NCI-H526 (cell line): ENCODE measurements at regions not wholly inside any gene's neighbourhood (a gene's known extent, or its start where the extent isn't known, plus 50 kb on each side); places are given as distances from the start of the nearest gene placed in this dataset.
"Not testable (repeated sequence)": the region's sequence is repeated elsewhere in the genome, so short reads cannot be mapped to it uniquely, and the experiment has no call there.

Experiments used
- DNase-seq, 2 experiments: peaks; one replicate each; lab custom pipeline; 2025; lab: John Stamatoyannopoulos, UW

DNA sequence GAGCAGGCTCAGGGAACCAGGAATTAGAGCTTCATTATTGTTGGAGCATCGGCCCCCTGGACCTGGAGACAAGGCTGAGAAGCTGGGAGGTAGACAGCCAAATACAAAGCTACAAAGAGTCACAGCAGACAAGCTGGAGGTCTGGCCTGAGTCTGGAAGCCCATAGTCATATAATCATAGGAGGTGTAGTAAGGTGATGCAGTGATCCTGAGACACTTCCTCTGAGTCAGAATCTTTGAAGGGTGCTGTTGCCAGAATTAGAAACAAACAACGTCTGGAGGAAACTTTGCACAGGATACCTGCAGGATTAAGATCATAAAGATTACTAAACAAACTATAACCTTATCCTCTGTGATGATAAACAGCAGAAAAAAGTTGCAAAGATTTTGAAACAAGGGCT, 213.8 kb downstream of the DSC3 start:
- DNase-seq, result no peak

DNA sequence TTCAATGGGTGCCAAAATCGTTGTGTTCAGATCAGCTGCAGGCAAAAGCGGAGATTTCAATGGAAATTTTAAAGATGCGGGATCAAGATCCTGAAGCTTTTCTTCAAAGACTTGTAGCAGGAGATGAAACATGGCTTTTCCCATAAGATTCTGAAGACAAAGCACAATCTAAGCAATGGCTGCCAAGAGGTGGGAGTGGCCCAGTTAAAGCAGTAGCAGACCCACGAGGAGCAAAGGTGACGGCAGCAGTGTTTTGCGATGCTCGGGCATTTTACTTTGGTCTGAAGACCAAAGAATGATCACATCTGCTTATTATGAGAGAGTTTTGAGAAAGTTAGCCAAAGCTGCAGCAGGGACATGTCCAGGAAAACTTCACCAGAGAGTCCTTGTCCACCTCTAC, 222.9 kb downstream of the DSC3 start:
- no peak for DNase-seq

DNA sequence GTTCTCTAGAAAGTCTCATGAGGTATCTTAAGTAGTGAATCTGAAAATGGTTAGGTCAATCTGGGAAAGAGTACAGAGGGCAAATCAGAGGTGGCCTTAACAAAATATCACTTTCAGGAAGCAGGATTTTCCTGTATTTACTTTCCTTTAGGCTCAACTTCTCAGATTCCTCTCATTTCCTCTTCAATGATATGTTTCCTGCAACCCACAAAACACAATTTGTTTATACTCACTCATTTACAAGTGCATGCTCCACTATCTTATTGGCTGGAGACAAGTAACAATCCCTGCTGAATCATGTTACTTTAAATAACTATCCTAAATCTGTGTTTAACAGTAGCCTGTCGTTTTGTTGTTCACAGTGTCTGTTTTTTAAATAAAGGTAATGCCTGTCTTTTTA, 228.1 kb downstream of the DSC3 start:
- no peak for DNase-seq

DNA sequence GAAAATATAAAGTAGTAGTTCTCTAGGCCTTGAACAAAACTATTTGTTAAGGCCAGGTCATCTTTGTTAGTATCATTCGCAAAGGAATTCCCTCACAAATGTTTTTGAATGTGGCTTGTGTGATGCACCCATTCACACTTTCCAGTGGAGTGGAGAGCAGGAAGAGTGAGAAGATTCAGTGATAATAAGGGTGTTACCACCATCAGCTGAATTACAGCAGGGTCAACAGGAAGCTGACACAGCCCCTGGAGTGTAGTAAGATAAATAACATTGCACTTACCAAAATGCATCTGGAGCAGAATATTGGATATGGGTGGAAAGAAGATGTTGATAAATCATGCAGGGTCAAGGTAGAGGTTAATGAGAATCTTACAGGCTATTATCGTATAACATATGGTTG, 231.0 kb downstream of the DSC3 start:
- no peak for DNase-seq

DNA sequence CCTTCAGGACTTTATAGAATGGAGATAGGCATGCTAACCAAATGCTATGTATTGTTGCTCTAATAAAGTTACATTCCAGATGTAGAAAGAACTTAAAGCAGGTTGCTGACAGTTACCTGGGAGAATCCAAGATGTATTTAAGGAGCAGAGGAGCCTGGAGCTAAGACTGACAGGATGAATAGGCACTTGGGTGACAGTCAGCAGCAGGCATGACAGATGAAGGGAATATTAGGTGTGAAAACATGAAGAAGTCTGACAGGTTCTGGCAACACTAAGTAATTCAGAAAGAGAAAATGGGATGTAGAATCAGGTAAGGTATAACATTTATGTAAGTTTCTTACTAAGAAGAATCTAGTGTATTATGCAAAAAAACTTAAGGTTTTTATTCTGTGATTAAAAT, 232.0 kb downstream of the DSC3 start:
- DNase-seq, result no peak

DNA sequence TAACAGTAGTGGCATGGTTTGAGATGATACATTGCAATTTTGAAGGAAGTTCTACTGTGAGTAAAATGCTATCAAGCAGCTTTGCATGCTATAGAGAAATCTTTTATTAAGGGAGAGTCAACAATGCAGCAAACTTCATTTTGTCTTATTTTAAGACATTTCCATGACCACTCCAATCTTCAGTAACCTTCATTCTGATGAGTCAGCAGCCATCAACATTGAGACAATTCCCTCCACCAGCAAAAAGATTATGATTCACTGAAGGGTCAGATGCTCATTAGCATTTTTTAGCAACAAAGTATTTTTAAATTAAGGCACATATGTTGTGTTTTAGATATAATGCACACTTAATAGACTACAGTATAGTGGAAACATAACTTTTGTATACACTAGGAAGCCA, 235.7 kb downstream of the DSC3 start:
- no peak for DNase-seq

DNA sequence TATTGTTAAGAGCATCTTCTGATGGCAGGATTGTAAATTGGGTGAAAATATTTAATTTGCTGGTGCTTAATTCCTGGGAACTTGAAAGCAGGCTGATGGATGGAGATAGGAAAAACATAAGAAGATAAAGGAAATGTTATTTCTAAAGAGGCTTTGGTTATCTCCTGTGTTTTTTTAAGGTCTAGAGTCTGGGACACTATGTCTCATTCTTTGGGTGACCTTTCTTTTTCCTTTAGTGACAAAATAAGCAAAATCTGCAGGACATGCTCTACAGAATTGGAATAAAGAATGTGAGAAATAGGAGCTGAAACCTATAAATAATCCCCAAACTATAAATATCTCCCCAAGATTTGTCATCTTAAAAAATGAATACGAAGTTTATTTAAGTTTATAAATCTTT, 241.7 kb downstream of the DSC3 start:
- no peak for DNase-seq

DNA sequence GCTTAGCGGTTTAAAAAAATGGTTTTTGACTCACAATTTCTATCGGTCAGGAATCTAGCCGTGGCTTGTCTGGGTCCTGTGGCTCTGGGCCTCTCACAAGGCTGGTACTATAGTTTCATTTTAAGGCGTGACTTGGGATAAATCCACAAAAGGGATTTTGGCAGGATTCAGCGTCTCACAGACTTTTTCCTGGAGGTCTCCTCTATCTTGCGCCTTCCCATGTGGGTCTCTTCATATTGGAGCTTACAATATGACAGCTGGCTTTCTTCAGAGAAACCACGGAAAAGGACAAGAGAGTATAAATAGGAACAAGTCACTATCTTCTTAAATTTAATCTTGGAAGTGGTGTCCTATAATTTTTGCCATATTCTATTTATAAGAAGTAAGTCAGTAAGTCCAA, 250.5 kb downstream of the DSC3 start:
- no peak for DNase-seq

DNA sequence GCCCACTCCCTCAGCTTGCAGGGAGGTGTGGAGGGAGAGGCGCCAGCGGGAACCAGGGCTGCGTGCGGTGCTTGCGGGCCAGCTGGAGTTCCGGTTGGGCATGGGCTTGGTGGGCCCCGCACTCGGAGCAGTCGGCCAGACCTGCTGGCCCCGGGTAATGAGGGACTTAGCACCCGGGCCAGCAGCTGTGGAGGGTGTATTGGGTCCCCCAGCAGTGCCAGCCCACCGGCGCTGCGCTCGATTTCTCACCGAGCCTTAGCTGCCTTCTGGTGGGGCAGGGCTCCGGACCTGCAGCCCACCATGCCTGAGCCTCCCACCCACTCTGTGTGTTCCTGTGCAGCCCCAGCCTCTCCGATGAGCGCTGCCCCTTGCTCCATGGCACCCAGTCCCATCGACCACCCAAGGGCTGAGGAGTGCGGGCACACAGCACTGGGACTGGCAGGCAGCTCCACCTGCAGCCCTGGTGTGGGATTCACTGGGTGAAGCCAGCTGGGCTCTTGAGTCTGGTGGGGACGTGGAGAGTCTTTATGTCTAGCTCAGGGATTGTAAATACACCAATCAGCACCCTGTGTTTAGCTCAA, 254.0 kb downstream of the DSC3 start:
- DNase-seq, result not testable (repeated sequence)

DNA sequence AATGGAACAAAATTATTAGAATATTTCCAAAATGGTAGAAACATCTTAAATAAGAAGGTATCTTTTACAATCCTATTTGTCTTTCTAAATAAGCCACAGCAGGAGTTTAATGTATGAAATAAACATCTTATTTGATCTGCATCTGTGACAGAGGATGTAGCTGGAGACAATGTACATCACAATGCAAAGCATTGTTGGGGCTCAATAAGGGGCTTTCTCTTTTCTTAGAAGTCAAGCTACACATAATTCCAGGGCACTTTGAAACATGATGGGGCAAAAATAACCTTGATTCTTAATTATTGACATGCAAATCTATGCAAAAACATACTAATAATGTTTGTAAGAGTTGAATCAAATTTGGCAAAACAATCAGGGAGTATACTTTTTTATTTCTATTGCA, 255.1 kb downstream of the DSC3 start:
- no peak for DNase-seq

DNA sequence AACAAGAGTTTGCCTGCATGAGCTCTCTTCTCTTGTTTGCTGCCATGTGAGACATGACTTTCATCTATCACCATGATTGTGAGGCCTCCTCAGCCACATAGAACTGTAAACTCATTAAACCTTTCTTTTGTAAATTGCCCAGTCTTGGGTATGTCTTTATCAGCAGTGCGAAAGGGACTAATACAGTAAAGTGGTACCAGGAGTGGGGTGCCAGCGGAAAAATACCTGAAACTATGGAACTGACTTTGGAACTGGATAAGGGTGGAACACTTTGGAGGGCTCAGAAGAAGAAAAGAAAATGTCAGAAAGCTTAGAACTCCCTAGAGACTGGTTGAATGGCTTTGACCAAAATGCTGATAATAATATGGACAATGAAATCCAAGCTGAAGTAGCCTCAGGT, 260.9 kb downstream of the DSC3 start:
- DNase-seq, result no peak

DNA sequence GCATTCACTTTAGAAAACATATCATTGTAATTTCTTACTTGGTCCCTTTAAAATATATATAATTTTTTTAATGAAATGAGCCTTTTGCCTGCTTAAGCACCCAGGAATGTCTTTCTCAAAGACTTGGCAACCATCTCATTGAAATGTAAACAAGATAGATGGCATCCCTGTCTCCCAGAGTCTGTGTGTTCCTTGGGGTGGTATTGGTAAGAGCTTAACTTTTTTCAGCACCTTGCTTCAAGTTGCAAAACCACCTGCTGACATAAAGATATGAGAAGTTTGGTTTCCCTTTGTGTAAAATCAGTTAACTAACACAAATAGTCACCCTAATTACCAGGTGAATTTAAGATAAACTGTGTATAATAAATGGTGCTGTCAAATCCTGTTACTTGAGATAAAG, 266.9 kb downstream of the DSC3 start:
- no peak for DNase-seq

DNA sequence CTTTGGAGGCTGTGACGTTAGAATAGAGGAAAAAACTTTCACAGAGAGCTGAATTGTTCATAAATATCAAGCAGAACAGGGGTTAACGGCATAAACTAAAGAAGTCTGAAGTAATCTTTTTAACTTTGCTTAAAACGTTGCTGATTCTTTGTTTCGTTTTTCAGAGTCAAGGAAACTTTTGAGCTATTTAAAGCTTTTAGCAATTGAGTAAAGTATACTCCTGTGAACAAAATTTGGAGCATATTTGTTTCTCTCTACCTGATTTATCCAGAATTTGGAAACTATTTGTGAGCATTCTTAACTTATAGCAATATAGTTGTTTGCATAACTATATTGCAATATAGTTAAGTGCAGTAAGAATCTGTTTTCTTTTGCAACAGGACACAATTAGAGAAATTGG, 270.4 kb downstream of the DSC3 start:
- not testable (repeated sequence) for DNase-seq

DNA sequence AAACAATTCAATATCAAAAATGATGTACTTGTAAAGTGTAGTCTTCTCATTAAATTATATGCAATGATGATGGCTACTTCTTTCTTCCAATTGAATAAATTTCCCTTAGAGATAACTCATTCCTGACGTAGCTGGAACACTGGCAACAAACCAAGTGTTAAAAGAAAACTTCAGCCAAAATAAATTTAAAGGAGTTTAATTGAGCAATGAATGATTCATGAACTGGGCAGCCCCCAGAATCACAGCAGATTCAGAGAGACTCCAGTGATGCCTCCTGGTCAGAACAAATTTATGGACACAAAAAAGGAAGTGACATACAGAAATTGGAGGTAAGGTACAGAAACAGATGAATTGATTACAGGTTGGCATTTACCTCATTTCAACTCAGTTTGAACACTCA, 276.5 kb downstream of the DSC3 start:
- no peak for DNase-seq

DNA sequence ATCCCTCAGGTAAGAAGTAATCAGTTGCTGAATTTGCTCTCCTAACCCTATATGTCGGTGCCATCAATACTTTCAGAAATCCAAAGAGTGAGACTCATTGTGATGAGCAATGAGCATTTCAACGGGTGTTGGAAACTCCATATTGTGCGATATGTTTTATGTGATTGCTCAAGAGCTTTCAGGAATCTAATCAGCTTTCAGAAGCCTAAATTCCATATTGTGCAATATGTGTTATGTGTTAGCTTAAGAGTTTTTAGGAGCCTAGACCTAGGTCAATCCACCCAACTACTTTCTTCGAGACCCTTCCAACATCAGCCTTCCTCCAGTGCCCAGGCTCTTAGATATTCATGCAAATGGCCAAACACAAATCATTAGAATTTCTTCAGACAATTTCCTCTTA, 277.3 kb downstream of the DSC3 start:
- no peak for DNase-seq

DNA sequence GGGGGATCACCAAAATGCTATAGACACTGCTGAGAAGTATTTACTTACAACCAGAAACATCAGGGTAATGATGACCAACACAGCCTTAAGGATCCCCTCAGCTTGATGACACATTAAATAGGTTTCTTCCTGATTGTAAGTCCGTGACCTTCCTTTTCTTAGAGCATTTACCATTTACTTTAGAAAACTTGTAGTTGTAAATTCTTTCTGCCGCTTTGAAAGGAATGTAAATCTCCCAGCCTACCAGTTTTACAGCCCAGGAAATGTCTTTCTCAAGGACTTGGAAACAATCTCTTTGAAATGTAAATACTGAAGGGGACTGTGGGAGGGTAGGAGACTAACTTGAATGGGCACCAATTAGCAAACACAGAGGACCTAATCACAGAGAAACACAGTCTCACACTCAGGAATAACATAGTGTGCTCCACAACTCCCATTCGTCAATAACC, 278.6 kb downstream of the DSC3 start:
- DNase-seq, result no peak

DNA sequence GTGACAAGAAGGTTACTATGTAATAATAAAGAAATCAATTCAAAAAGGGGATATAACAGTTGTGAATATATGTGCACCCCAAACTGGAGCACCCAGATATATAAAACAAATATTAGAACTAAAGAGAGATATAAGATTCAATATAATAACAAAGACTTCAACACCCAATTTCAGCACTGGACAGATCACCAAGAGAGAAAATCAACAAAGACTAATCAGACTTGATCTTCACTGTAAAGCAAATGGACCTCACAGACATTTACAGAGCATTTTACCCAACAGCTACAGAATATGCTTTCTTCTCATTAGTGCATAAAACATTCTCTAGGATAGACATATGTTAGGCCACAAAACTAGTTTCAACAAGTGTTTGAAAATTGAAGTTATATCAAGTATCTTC, 287.7 kb downstream of the DSC3 start:
- DNase-seq, result no peak

DNA sequence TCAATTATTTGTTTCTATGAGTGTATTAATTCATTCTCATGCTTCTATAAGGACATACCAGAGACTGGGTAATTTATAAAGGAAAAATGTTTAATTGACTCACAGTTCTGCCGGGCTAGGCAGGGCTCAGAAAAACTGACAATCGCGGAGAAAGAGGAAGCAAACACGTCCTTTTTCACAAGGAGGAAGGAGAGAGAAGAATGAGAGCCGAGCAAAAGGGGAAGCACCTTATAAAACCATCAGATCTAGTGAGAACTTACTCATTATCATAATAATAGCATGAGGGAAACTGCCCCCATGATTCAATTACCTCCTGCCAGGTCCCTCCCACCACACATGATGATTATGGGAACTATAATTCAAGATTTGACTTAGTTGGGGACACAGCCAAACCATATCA, 294.0 kb downstream of the DSC3 start:
- DNase-seq, result no peak

DNA sequence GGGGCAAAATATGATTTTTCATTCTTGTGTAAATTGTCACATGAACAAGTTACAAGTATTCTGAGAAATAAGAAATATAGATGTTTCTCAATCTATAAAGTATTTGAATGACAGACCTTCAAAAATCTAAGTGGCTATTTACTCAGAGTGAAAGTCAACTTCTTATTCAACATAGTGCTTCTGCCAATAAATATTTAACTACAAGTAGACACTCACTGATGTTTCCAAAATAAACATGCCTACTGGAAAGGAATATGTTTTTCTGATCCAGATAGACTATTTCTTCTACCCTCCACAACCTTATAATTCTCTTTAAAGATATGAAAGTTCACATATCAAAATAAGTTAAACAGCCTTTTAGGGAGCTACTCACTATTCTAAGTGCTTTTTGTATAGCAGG, 296.3 kb downstream of the DSC3 start:
- DNase-seq, result no peak

DNA sequence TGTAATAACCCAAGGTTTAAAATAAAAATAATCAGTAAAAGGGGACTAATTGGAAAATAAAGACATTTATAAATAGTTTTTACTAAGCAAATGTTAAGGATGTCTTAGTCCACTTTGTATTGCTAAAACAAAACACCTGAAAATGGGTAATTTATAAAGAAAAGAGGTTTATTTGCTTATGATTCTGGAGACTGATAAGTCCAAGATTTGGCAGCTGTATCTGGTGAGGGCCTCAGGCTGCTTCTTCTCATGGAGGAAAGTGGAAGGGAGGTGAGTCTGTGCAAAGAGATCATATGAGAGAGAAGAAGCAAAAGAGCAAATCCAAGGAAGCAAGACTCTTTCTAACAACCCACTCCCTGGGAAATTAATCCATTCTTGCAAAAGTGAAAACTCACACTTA, 299.5 kb downstream of the DSC3 start:
- DNase-seq, result no peak

DNA sequence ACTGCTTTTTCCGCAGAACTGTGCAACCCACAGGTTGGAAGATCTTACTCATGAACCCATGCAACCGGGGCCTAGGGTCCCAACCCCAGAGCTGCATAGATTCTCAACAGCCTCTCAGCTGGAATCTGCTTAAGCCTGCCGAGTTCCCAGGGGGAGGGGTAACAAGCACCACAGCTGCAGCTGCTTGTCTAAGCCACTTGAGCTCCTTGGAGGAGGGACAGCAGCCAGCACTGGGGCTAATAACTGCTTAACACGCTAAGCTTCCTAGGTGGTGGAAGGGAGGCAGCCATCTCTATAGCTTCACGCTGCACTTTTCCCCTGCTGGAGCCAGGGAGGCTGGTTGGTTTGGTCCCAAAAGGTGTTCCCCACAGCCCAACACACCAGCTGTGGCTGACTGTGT, 311.6 kb downstream of the DSC3 start:
- no peak for DNase-seq

DNA sequence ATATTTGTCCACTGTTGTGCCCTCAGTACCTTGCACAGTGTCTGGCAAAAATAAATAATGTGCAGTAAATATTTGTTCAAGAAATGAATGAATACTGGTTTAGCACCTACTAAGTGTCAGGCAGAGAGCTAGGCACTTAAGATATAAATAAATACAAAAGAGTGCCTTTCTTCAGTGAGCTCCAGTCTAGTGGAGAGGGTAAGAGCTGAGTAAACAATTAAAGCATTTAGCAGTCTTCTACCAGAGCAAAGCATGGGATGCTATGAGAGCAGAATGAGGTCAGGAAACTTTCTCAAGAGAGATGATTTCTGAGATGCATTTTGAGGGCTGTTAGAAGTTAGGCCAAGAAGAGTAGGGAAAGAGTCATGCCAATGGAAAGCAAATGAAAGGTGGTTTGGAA, 314.7 kb downstream of the DSC3 start:
- no peak for DNase-seq

DNA sequence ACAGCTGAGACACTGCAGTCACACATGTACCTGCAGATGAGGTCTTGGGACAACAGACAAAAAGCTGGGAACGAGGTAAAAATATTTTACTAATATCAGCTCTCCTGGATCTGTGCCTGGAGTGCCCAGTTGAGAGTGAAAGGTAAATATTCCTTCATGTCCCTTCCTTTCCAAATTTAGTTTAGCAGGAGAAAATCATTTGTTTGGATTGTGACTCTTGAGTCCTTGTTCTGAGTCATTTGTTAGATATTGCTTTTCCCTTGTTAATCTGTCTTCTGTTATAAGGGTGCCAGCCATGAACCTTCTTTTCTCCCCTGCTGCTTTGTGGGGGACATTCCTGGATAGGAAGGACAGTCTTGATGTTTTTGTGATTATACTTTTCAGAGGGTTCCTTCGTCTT, 329.2 kb downstream of the DSC3 start:
- DNase-seq, result no peak

DNA sequence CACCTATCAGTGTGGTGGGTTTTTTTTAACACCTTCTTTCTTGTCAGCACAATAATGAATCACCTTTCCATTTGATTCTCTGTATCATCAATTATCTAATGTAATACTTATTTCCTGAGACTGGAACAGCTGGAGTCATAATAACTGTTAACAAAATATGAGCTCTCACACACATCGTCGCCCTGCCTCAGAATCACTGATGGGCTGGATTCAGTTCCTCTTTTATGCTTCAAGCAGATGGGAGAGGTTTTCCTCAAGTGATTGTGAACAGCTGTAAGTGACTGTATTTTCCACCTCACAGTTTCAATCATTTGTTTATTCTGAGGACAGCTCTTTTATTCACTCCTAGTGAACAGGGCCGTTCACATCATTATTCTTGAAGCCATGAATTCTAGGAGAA, 330.2 kb downstream of the DSC3 start:
- no peak for DNase-seq

DNA sequence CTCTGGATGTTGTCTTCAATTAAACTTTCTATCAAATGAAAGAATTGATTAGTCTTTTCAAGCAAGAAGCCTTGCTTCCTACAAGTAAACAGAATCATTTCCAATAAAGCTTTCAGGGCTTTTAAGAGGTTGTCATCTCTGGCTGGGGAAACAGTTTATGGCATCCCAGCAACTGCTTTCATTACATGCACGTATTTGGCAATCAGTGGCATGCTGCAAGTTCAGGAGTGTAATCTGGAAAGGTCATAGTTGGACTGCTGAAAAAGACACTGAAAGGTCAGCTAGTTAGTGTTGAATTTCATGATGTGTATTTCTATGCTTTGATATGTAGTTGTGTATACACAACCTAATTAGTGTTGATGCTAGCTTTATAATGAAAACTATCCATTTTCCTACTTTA, 332.9 kb downstream of the DSC3 start:
- DNase-seq, result no peak
